Retinal pigment epithelial cell (primary cell): ENCODE measurements at regions not wholly inside any gene's neighbourhood (a gene's known extent, or its start where the extent isn't known, plus 50 kb on each side); places are given as distances from the start of the nearest gene placed in this dataset.

Experiments
- DNase-seq: peaks from one replicate; pipeline ENCODE4 v3.0.0-alpha.2; 2010; ENCODE audit warnings: low read depth
- H3K4me3 ChIP-seq: 2 replicates; pipeline ENCODE4 v1.5.1; 2011; ENCODE audit warnings: mild to moderate bottlenecking, low read length, control low read depth, moderate library complexity
- CTCF ChIP-seq: conservative IDR thresholded peaks from 2 replicates; pipeline ENCODE4 v1.5.1; 2011; ENCODE audit warnings: low read depth, low read length, control low read depth, inconsistent platforms

GRCh38 chr4:56271131-56271530 lies 116.2 kb downstream of the AASDH start:
- TF ChIP-seq CTCF, result no peak
- peak; percentile 9 for DNase-seq
- H3K4me3 ChIP-seq, result no peak overlapping the region

GRCh38 chr4:56267558-56267957 lies 119.7 kb downstream of the AASDH start:
- TF ChIP-seq CTCF, result no peak
- no peak overlapping the region for H3K4me3 ChIP-seq
- DNase-seq, result no peak

GRCh38 chr4:56264873-56265272 lies 122.4 kb downstream of the AASDH start:
- DNase-seq, result no peak
- TF ChIP-seq CTCF, result no peak
- H3K4me3 ChIP-seq, result no peak overlapping the region

GRCh38 chr4:56261027-56261426 lies 126.3 kb downstream of the AASDH start:
- TF ChIP-seq CTCF, result no peak
- no peak for DNase-seq

GRCh38 chr4:56260320-56260719 lies 127.0 kb downstream of the AASDH start:
- no peak for TF ChIP-seq CTCF
- H3K4me3 ChIP-seq, result no peak overlapping the region
- no peak for DNase-seq

More at GRCh38 chr4:56261027-56261426, 126.3 kb downstream of the AASDH start:
- H3K4me3 ChIP-seq, result no peak overlapping the region

GRCh38 chr4:56259655-56260054 lies 127.6 kb downstream of the AASDH start:
- H3K4me3 ChIP-seq, result no peak overlapping the region
- no peak for DNase-seq
- TF ChIP-seq CTCF, result no peak

GRCh38 chr4:56255820-56256219 lies 131.5 kb downstream of the AASDH start:
- no peak for DNase-seq
- no peak overlapping the region for H3K4me3 ChIP-seq
- no peak for TF ChIP-seq CTCF
